HEK293 (cell line): ENCODE measurements at regions not wholly inside any gene's neighbourhood (a gene's known extent, or its start where the extent isn't known, plus 50 kb on each side); places are given as distances from the start of the nearest gene placed in this dataset.
A peak's percentile ranks its signal among the peaks of the same experiment; 100 is the strongest.

Experiments used
- OVOL3 ChIP-seq: fragments of 450-650 bp; formaldehyde crosslinking; IDR thresholded peaks from 2 replicates; pipeline ENCODE4 v1.5.1; 2016; ENCODE audit warnings: missing biosample characterization, missing genetic modification characterization
- YY2 ChIP-seq: fragments of 450-650 bp; formaldehyde crosslinking; IDR thresholded peaks from 2 replicates; pipeline ENCODE4 v1.5.1; 2016; ENCODE audit warnings: missing biosample characterization, missing genetic modification characterization
- ZBTB11 ChIP-seq: fragments of 450-650 bp; formaldehyde crosslinking; conservative IDR thresholded peaks from 2 replicates; pipeline ENCODE4 v1.5.1; 2016; ENCODE audit warnings: low read depth, missing biosample characterization, missing genetic modification characterization
- ZBTB7A ChIP-seq: fragments of 450-650 bp; formaldehyde crosslinking; IDR thresholded peaks from 2 replicates; pipeline ENCODE4 v1.5.1; 2016; ENCODE audit warnings: low read depth, missing biosample characterization, missing genetic modification characterization
- ZNF16 ChIP-seq: fragments of 450-650 bp; formaldehyde crosslinking; IDR thresholded peaks from 2 replicates; pipeline ENCODE4 v1.5.1; 2016; ENCODE audit warnings: low read depth, missing biosample characterization, missing genetic modification characterization
- ZNF274 ChIP-seq, 2 experiments: fragments of 200-500 bp in 1 of 2; fragments of 450-650 bp in 1 of 2; sonication (Bioruptor generic) in 1 of 2; formaldehyde crosslinking in 1 of 2; IDR thresholded peaks; 2 replicates each; pipeline versions ENCODE4 v1.5.1 to v1.6.1; 2014 to 2016; ENCODE audit warnings: borderline replicate concordance in 1 of 2, inconsistent platforms in 1 of 2, low read length in 1 of 2, missing biosample characterization in 1 of 2, missing genetic modification characterization in 1 of 2
- ZNF302 ChIP-seq: fragments of 450-650 bp; formaldehyde crosslinking; IDR thresholded peaks from 2 replicates; pipeline ENCODE4 v1.5.1; 2016; ENCODE audit warnings: missing biosample characterization, missing genetic modification characterization, low read depth
- ZNF324 ChIP-seq: fragments of 450-650 bp; formaldehyde crosslinking; IDR thresholded peaks from 2 replicates; pipeline ENCODE4 v1.5.1; 2016; ENCODE audit warnings: missing biosample characterization, missing genetic modification characterization
- ZNF404 ChIP-seq: fragments of 450-650 bp; formaldehyde crosslinking; IDR thresholded peaks from 2 replicates; pipeline ENCODE4 v1.5.1; 2017; ENCODE audit warnings: missing biosample characterization, missing genetic modification characterization
- ZNF776 ChIP-seq: fragments of 450-650 bp; formaldehyde crosslinking; IDR thresholded peaks from 2 replicates; pipeline ENCODE4 v1.5.0; 2017; ENCODE audit warnings: missing biosample characterization, missing genetic modification characterization, borderline replicate concordance
- ZSCAN23 ChIP-seq: fragments of 450-650 bp; formaldehyde crosslinking; IDR thresholded peaks from 2 replicates; pipeline ENCODE4 v1.5.1; 2016; ENCODE audit warnings: missing biosample characterization, missing genetic modification characterization
- ZSCAN5A ChIP-seq: fragments of 450-650 bp; formaldehyde crosslinking; IDR thresholded peaks from 2 replicates; pipeline ENCODE4 v1.5.1; 2016; ENCODE audit warnings: missing biosample characterization, missing genetic modification characterization
- TF ChIP-seq, protein P1 (sequence below): fragments of 450-650 bp; formaldehyde crosslinking; IDR thresholded peaks from 2 replicates; pipeline ENCODE4 v1.5.1; 2016; ENCODE audit warnings: missing biosample characterization, missing genetic modification characterization

DNA sequence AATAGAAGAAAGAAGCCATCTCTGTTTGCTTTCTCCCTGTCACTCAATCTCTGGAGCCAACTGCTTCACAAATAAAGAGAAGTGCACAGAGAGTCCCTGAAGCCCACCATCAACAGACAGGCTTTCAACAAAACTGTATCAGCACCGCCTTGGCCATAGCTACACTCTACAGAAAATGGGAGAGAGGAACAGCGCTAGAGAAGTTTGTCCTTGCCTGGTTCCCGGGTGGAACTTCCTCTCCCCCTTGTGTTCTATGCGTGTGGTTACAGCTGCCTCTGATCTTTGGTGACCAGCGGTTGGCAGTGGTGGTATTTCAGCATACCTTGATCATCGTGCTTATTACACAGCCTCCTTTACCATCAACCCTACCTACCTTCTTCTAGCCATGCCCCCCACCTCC is 91.4 kb upstream of the CCL2 start:
- TF ChIP-seq OVOL3 (tag by site-specific recombination): no peak
- no peak for TF ChIP-seq ZBTB11 (tag by site-specific recombination)
- TF ChIP-seq ZNF274 (IDR thresholded peaks at IDR 0.05; ENCODE audit: low read length): no peak
- TF ChIP-seq ZNF274 (tag by site-specific recombination; IDR thresholded peaks at IDR 0.05; ENCODE audit: borderline replicate concordance): no peak
- no peak for TF ChIP-seq ZBTB7A (tag by site-specific recombination)
- TF ChIP-seq ZNF302: no peak
- no peak for TF ChIP-seq ZNF404 (tag by site-specific recombination)
- TF ChIP-seq ZSCAN5A: no peak
- TF ChIP-seq YY2 (tag by site-specific recombination): no peak
- no peak for TF ChIP-seq ZNF324
- no peak for TF ChIP-seq ZNF776 (tag by site-specific recombination)
- TF ChIP-seq, protein P1, sequence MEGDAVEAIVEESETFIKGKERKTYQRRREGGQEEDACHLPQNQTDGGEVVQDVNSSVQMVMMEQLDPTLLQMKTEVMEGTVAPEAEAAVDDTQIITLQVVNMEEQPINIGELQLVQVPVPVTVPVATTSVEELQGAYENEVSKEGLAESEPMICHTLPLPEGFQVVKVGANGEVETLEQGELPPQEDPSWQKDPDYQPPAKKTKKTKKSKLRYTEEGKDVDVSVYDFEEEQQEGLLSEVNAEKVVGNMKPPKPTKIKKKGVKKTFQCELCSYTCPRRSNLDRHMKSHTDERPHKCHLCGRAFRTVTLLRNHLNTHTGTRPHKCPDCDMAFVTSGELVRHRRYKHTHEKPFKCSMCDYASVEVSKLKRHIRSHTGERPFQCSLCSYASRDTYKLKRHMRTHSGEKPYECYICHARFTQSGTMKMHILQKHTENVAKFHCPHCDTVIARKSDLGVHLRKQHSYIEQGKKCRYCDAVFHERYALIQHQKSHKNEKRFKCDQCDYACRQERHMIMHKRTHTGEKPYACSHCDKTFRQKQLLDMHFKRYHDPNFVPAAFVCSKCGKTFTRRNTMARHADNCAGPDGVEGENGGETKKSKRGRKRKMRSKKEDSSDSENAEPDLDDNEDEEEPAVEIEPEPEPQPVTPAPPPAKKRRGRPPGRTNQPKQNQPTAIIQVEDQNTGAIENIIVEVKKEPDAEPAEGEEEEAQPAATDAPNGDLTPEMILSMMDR (tag by site-specific recombination): peak; percentile 77; the same call in 1 of the 2 replicates
- no peak for TF ChIP-seq ZSCAN23 (tag by site-specific recombination)
- no peak for TF ChIP-seq ZNF16 (tag by site-specific recombination)
